Breast epithelium (tissue), 3 donors: ENCODE measurements at regions not wholly inside any gene's neighbourhood (a gene's known extent, or its start where the extent isn't known, plus 50 kb on each side); places are given as distances from the start of the nearest gene placed in this dataset.

Experiments
- CTCF ChIP-seq, 3 donors: fragments of 450-650 bp; IDR thresholded peaks; one replicate each; pipeline ENCODE4 v1.5.1; 2016 to 2017; ENCODE audit warnings: antibody characterized with exemption in 3 of 3, mild to moderate bottlenecking in 3 of 3, moderate library complexity in 3 of 3
- POLR2A ChIP-seq: fragments of 450-650 bp; IDR thresholded peaks from one replicate; pipeline ENCODE4 v1.6.1; 2016; ENCODE audit warnings: antibody characterized with exemption, mild to moderate bottlenecking, moderate library complexity
- POLR2AphosphoS5 ChIP-seq, 3 donors: sonication (generic); formaldehyde crosslinking; IDR thresholded peaks; one replicate each; pipeline ENCODE4 v1.6.1; 2017; ENCODE audit warnings: antibody characterized with exemption in 3 of 3

GRCh38 chr16:80233097-80233835 lies 307.5 kb upstream of the DYNLRB2 start:
- TF ChIP-seq CTCF (IDR thresholded peaks at IDR 0.05) (no peak), POLR2A (no peak), POLR2AphosphoS5 (IDR thresholded peaks at IDR 0.05) (no peak)
